COR-L47 (cell line): ENCODE measurements at regions not wholly inside any gene's neighbourhood (a gene's known extent, or its start where the extent isn't known, plus 50 kb on each side); places are given as distances from the start of the nearest gene placed in this dataset.

ENCODE experiments used
- DNase-seq: peaks from one replicate; lab custom pipeline; 2025; lab: John Stamatoyannopoulos, UW

- no peak for DNase-seq
These were observed 207.6 kb upstream of the LYZL1 start for GRCh38 chr10:29081231-29081630.

DNA sequence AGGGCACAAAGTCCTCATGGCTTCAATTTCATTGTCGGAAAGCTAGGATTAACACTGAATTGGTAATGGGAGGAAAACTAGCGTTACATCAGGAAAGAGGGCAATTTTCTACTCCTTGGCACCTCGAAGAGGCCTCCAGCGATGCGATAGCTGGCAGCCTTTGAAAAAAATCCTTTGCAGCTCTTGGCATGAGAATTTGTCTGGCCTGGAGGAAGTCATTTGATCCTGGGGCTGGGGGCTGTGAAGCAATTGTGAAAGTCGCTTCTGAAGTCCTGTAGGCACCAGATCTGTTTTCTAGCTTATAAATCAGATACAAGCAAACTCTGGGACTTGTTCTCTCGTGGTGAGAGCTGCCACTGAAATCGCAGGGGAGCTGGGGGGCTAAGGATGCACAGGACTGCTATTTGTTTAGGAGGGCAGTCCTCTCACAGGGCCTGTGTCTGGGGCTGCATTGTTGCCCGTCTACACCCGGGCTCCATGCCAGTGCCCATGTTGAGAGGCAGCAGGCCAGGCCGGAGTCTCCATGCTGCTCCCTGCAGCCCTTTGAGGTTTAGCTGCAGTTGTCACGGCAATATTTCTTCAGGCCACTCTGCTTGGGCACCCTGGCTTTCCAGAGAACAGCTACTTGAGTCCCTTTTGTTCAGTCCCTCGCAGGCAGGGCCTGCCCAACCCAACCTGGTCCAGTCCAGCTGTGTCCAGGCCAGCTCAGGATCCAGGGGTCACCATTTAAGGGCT is 206.8 kb upstream of the LYZL1 start:
- DNase-seq = no peak

GRCh38 chr10:29083096-29083495 is 205.8 kb upstream of the LYZL1 start:
- no peak for DNase-seq

DNA sequence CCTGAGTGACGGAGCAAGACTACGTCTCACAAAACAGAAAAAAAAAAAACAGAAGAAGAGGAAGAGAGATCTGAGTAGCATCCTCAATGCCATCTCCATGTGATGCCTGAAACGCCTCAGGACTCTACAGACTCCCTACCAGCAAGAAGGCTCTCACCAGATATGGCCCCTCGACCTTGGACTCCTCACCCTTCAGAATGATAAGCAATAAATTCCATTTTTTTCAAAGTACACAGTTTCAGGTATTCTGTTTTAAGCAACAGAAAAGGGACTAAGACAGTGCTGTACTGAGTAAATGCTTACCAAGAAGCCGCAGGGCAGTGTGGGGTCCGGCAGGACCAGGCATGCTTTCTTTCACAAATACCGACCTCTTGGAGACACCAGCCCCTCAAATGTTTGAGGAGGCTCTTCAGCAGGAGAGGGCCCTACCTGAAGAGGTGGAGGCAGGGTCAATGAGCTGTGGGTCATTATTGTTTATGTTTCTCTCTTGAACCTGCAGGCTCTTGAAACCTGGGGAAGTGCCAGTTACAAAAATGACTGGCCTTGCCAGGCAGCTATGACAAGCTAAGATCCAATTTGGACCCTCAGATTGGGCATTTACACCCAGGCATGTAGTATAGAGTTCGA is 204.1 kb upstream of the LYZL1 start:
- DNase-seq = no peak

- no peak for DNase-seq
These were observed 199.8 kb upstream of the LYZL1 start for GRCh38 chr10:29089091-29089490.

- DNase-seq = no peak
These were observed 192.5 kb upstream of the LYZL1 start for GRCh38 chr10:29096303-29096824.

DNA sequence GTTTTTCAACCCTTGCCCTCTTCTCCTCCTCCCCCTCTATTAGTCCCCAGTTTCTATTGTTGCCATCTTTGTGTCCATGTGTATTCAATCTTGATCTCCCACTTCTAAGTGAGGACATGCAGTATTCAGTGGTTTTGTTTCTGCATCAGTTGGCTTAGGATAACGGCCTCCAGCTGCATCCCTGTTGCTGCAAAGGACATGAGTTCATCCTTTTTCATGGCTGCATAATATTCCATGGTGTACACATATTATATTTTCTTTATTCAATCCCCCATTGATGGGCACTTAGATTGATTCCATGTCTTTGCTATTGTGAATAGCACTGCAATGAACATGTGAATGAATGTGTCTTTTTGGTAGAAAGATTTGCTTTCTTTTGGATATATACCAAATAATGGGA is 190.4 kb upstream of the LYZL1 start:
- no peak for DNase-seq

- no peak for DNase-seq
These were observed 189.9 kb upstream of the LYZL1 start for GRCh38 chr10:29099001-29099400.

DNA sequence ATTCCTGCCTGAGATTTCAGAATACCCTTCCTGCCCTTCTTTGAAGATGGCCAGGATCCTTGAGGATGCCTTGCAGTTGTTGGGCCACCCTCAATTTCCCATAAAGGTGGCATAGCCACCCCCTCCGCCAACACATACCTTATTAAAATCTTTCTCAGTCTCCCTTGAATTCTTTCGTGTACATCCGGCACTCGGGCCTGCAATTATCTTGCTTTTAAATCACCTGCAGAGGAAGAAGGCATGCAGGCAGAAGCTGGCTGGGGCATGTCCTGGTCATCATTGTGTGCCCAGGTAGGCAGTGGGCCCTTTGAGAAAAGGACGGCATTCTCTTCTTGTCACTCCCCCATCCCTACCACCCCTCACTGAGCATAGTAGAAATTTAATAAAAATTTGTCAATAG is 189.5 kb upstream of the LYZL1 start:
- DNase-seq = no peak

DNA sequence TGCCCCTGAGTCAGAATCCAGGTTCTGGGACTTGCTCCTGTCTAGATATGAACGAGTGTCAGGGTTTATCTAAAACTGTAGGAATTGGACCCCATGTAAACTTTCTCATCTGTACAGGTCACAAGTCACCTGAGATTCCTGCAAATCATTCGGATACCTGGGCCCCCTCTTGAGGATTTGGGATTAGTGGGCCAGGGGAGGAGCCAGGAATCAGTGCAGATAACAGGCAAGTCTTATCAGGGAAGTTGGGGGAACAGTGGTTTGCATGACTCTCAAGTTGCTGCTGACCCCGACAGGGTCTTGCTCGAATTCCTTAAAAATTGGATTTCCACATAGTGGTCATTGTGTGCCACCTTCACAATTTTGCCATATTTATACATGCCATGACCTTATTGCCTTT is 188.4 kb upstream of the LYZL1 start:
- no peak for DNase-seq

GRCh38 chr10:29102233-29102632 is 186.6 kb upstream of the LYZL1 start:
- no peak for DNase-seq

GRCh38 chr10:29102636-29103035 is 186.2 kb upstream of the LYZL1 start:
- no peak for DNase-seq

DNA sequence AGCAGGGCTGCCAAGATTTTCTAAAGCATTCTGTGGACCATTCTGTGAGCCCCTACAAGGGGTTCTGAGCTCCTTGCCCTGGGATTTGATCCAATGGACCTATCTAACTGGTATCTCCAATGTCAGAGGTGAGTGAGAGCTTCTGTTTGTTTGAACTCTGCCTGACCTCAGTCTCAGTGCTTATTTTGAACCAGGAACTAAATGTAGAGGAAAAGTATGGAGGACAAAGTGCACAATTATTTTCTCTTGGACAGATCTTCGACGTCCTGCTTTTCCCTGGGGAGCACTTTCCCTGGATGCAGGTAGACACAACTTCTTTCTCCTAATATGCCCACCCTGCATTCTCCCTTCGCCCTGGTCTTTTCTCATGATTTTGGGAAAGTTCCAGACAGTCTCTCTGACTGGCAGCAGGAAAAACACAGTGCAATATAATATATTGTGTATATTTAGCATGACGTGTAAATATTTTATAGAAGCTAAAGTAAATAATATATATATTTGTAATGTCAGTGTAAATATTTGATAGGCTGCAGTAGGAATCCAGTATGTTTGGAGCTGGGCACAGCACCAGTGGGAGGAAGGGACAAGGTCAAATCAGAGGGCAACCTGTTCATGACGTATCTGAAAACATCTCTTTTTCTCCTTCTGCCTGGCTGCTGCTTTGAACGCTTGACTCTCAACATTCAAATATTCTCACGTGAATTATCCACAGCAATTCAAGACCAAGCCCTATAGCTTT is 184.0 kb upstream of the LYZL1 start:
- no peak for DNase-seq

DNA sequence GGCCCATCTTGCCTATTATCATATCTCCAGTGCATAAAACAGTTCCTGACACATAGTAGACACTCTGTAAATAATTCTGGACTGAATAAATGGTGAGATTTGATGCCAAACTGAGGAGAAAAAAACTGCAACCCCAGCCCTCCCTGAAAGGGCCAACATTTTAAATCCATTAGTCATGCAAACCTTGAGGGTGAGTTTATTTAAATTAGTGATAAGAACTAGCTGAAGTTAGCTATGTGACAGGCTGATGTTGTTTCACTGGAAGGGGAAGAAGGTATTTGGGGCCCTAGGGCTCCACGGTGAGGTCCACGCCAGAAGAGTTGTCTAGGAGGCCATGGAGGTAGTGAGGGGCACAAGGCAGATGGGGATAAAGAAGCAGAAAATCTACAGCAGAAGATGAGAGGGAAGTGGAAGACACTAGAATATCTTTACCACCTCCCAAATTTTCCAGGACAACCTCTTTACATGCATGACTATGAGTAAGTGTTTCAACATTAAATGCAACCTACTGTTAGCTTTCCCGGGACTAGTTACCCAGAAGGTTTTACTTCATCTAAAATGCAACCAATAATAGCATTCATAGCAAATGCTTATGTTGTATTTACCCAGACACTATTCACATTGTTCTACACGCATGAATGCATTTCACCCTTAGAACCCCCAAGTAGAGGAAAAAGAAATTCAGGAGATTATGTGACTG is 183.2 kb upstream of the LYZL1 start:
- no peak for DNase-seq

DNA sequence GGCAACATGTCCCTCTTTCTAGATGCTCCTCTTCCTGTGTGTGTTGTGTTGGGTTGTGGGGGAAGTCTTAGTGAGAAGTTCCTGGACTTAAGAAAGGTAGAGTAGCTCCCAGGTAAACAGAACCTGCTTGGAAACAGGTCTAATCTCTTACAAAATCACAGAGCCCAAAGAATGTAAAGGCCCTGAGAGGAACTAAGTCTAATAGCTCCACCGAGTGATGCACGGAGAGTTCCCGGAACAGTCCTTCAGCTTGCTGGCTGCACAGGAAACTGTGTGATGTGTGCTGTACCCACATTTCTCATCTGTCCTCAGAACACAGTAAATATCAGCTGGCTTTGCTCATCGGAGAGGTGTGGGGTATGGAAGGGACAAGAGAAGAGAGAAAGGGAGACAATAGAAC is 182.6 kb upstream of the LYZL1 start:
- no peak for DNase-seq

DNA sequence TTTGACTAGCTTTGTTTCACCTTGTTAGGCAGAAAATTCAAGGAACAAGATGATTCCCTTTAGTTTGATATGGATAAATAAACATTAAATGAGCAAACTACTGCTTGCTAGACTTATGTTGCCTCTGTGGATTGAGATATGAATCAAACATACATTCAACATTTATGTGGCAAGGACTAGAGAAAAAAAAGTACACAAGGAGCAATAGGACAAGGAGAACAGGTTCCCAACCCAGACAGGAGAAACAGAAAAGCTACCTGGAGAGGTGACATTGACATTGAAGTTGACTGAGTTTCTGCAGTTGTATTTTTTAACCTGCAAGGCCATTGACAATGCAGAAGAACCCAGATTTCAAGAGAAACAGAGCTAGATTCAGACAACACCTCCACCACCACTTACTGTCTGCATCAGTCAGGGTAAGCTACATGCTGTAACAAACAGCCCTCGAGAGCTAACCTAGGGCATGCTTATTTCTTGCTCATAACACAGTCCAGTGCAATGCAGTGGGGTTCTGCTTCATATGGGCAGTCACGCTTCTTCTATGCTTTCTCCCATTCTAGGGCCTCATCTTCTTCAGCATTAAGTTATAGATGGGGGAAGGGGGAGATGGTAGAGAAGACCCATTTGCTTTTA is 180.9 kb upstream of the LYZL1 start:
- DNase-seq = no peak

GRCh38 chr10:29109707-29110571 is 178.9 kb upstream of the LYZL1 start:
- no peak for DNase-seq

DNA sequence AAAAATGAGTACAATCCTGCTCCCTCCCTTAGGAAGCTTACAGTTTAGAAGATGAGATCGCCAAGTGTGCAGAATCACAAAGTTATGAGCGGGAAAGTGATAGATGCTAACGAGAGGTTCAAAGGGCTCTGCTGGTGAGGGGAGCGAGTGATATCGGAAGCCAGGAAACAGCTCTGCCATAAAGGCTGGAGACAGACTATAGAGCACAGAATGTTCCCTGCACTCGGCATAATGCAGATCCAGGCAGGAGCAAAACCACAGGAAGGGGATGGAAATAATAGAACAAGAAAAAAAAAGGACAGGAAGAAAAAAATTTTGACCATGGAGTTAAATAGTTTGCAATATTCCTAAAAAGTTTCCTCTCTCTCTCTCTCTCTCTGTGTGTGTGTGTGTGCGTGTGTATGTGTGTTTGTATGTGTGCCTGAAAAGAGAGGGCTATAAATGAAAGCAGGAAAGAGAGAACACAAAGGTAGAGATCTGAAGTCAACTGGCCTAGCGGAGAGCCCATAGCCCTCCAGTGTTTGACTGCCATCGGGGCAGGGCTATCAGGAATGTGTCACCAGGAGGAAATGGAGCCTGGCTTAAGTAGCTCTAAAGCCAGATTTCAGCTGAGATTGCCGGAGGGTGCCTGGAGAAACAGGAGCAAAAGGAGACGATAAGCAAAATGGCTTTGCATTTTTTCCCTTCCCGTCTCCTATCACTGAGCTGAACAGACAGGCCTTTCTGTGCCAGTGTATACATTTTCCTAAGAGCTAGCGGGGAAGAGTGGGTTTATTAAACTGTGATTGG is 175.8 kb upstream of the LYZL1 start:
- DNase-seq = no peak

DNA sequence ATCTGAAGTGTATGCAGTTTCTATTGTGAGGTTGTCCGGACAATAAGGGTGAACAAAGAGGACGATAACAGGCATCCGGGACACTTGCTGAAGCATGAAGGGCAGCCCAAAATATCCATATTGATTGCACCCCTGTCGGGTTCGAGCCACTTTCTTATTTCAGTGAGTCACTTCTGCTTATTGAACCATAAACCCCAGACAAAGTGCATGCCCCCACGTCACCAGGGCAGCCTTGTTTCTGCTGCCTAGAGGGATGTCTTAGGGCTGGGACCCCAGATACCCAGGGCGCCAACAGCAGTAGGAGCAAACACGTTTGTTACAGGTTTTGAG is 175.3 kb upstream of the LYZL1 start:
- DNase-seq = no peak

GRCh38 chr10:29114141-29114540 is 174.7 kb upstream of the LYZL1 start:
- no peak for DNase-seq
